GM20431 (cell line): ENCODE measurements at regions not wholly inside any gene's neighbourhood (a gene's known extent, or its start where the extent isn't known, plus 50 kb on each side); places are given as distances from the start of the nearest gene placed in this dataset.

Experiments used
- in situ Hi-C: fragments of 300-500 bp; cut with MseI, MboI; formaldehyde crosslinking; loops from one replicate; pipeline ENCODE4 v1.15.0; 2020; ENCODE audit warnings: low sequenced_read_pairs; ENCODE audit not compliant: unreplicated experiment

- in situ Hi-C loops = no loop called here
These were observed 574.5 kb upstream of the SLIT2 start for GRCh38 chr4:19677211-19677610.

DNA sequence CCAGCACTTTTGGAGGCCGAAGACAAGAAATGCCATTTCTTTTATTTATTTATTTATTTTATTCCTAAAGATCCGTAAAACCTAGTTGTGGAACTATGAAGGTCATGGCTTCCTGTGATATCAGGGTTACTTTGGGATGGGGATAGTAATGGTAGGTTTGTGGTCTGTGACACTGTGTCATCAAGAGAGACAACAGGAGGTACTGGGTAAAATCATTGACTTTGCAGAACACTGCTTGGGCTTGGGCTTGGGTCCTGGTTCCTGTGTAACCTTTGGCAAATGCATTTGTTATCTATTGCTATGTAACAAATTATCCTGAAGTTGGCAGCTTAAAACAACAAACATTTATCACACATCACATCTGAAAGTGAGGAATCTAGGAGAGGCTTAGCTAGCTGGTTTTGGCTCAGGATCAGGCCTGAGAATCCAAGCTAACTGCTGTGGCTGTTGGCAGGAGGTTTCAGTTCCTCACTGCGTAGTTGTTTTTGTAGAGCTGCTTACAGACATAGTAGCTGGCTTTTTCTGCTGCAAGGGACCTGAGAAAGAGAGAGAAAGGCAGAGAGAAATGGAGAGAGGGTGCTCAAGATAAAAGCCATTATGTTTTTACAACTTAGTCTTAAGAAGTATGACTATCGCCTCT lies 576.4 kb upstream of the SLIT2 start:
- in situ Hi-C loops = no loop called here

GRCh38 chr4:19659101-19659500 lies 592.6 kb upstream of the SLIT2 start:
- in situ Hi-C loops = no loop called here

DNA sequence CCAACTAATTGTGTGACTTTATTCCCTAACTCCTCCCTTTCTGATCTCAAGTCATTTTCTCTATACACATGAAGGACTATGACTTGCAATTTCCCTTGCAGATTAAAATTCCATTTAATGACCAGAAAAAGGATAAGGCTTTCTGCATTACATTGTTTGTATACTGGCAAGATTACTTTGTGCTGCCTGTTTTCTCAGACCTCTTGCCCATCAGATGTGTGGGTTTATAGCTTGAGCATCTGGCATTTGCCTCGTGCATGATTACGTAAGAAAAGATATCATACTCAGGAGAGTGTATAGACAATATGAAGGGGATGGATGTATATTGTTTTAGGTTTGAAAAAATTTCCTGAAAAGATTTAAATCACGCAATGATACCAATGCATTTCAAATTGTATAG lies 593.8 kb upstream of the SLIT2 start:
- in situ Hi-C loops = no loop called here

DNA sequence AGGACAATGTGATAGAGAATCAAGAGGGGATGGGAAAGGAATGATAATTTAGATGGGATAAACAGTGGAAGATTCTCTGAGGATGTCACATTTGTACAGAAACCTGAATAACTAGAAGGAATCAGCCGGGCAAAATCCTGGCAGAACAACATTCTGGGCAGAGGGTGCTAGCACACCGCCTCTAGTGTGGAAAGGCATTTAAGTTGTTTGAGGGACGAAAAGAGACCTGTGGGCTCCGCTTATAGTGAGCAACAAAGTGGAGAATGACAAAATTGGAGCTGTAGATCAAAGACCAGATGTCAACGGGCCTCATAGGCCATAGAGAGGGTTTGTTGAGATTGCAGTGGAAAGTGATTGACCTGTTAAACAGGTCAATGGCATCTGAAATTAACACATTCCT lies 596.0 kb upstream of the SLIT2 start:
- in situ Hi-C loops = no loop called here

DNA sequence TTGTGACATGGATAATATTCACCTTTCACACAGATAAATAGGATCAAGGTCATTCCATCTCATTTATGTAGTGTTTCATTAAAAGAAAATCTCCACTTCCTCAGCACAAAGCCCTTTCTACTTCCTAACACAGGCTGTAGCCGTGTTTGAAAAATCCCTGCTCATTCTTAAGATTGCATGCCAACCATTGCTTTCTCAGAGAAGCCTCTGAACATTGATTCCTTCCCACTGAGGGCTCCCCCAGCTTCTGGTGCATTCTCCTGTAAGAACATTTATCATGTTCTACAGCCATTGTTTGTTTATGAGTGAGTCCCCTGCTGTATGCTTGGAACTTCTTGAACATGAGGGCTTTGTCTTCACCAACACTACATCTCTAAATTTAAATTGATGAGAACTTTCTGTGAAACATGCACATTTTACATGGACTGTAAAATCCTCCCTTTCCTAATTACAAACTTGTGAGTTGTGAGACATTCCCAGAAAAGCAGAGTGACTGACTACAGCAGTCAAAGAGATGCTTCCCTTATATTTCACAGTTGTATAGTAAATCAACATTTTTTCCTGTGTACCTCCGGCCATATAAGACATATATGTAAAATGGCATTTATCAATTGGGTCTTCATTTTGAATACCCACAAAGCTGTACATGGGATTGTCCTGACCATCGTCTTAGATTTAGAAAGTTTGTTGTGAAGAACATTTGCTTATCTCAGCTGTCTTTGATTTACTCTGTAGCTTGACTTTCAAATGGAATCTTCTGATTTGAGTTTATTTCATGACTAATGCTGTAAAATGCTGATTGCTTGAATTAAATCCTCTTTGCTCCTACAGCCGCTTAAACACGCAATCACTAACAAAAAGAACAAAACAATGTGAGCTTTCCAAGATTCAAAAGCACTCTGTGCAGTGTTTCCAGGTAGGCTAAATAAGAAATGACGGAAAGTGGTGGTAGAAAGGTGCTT lies 600.5 kb upstream of the SLIT2 start:
- in situ Hi-C loops = no loop called here

DNA sequence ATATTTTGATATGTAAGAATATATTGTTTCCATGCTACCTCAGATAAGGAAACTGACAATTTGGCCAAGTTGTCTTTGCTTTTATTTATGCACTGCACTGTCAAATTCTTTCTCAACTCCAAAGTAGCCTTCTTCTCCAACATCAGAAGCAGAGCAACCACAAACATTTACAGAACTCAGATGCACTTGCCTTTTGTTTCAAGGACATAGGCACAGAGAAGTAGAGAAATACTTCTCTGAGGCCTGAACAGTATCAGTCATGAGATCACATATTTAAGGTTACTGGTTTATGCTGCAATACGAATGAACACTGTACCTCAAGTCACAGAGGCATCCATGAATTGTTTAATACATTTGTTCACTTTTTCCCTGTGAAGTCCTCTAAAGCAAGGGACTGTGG lies 606.1 kb upstream of the SLIT2 start:
- in situ Hi-C loops = no loop called here

DNA sequence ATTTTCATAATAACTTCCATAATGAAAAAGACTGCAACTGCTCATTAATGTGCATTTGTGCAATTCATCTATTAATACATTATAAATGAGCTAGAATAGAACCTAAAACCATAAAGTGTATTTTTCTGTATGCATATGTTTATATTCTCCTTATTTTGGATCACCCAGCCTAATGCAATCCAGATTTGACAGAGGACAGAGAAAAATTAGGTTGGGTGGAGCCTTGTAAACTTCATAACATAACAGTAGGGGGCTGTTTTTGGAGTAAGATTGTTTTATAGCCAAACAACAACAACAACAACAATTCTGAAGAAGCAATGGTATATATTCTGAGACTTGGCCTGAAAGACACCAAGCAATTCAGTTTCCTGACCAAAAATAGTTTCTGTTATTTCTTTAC lies 615.3 kb upstream of the SLIT2 start:
- in situ Hi-C loops = no loop called here

GRCh38 chr4:19631814-19632213 lies 619.9 kb upstream of the SLIT2 start:
- in situ Hi-C loops = no loop called here

- in situ Hi-C loops = no loop called here
These were observed 627.8 kb upstream of the SLIT2 start for GRCh38 chr4:19623866-19624265.

DNA sequence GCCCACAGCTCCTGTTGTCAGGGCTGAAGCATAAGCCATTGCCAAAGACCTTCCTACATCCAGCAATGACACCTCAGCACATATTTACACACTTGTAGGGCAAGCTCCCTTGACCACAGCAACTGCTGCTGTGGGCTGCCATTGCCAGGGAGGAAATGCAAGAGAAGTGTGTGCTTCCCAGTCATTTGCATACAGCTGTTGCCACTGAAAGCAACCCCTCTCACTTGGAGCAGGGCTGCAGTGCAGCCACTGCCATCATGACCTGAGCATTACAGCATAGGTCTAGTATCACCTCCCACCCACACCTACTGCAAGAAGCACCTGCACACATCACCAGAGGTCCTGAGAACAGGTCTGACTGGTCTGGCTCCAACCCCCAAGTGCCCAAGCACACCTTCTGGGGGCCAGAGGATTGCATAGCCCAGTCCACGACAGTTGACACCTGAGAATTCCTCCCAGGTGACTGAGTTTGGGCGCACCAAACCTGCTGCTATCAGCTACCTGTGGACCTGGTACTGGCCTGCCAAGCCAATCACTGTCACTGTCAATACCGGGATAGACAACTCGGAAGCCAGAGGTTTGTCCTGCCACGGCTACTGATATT lies 636.5 kb upstream of the SLIT2 start:
- in situ Hi-C loops = no loop called here

DNA sequence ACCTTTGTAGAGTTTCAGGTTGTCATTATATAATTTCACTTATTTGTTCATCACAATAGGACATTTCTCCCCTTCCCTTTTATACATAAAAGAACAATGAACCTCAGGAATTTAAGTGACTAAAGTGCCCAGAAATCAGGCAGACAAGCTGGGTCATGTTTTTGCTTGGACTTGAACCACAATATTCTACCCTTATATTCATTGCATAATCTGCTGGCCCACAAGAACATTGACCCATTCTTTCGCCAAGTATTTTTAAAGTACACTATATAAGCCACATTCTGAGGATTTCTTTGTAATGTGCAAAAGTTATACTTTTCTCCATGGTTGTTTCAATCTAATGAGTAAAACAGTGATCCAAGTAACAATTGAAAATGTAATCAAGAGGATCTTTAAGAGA lies 637.5 kb upstream of the SLIT2 start:
- in situ Hi-C loops = no loop called here

GRCh38 chr4:19596342-19596741 lies 655.4 kb upstream of the SLIT2 start:
- in situ Hi-C loops = no loop called here

GRCh38 chr4:19592391-19592790 lies 659.3 kb upstream of the SLIT2 start:
- in situ Hi-C loops = no loop called here

- in situ Hi-C loops = no loop called here
These were observed 667.7 kb upstream of the SLIT2 start for GRCh38 chr4:19583827-19584569.

GRCh38 chr4:19580095-19580494 lies 671.6 kb upstream of the SLIT2 start:
- in situ Hi-C loops = no loop called here

- in situ Hi-C loops = no loop called here
These were observed 672.1 kb upstream of the SLIT2 start for GRCh38 chr4:19579608-19580007.

DNA sequence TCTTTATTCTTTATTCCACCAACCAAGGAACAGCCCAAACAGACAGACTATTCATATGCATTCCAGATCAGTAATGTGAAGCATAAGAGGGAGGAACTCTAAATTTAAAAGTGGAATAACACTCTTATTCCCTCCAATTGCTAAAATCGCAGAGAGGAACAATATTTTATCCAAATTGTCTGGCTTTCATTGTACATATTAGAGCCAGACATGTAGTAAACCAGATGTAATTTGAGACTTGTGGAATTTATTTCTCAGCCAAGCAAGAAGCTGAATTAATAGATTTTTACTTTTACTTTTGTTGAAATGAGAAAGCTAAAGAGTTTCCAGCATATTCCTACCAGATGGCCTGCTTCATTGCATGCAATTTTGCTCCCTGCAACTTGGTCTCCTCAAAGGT lies 674.6 kb upstream of the SLIT2 start:
- in situ Hi-C loops = no loop called here

GRCh38 chr4:19575924-19576323 lies 675.8 kb upstream of the SLIT2 start:
- in situ Hi-C loops = no loop called here

GRCh38 chr4:19566041-19566440 lies 685.7 kb upstream of the SLIT2 start:
- in situ Hi-C loops = no loop called here
